ENCODE measurements at regions not wholly inside any gene's neighbourhood (a gene's known extent, or its start where the extent isn't known, plus 50 kb on each side); places are given as distances from the start of the nearest gene placed in this dataset.
A peak's percentile ranks its signal among the peaks of the same experiment; 100 is the strongest.

DNA sequence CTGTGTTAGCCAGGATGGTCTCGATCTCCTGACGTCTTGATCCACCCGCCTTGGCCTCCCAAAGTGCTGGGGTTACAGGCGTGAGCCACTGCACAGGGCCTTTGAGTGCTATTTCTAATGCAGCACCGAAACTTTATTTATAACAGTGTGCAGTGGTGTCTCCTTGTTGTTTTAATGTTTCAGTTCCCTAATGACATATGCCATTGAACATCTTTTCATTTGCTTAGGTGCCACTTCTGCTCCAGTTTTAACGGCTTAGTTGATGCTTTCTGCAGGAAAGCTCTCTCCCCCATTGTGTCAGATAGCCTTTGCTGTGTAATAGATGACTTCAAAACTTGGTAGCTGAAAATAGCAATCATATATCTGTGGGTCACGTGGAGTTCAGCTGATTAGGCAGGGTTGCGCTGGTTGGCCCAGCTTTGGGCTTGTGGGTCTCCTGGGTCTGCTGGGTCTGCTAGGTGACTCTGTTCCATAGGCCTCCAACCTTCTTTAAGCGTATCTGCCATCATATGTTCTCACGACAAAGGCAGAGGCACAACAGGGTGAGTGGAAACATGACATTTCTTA is 76.4 kb upstream of the SHISA3 start:
- H3K4me3 ChIP-seq (replicated peaks in 1 of 3): no peak overlapping the region
- TF ChIP-seq POLR2A (IDR thresholded peaks at IDR 0.05) (no peak), CTCF (IDR thresholded peaks at IDR 0.05) (no peak)
- H3K27ac ChIP-seq: no peak overlapping the region
- DNase-seq: no peak
- H3K36me3 ChIP-seq: no peaks in the 10 kb centered on the region
- WGBS, 2 donors: 78 to 83% methylated on average over 10 of the region's 10 CpGs
- H3K4me1 ChIP-seq: no peaks in the 10 kb centered on the region
- intact Hi-C loops (cut with DNase I): no loop called here
- no peaks in the 10 kb centered on the region for H3K9me3 ChIP-seq
- no peaks in the 10 kb centered on the region for H3K27me3 ChIP-seq

DNA sequence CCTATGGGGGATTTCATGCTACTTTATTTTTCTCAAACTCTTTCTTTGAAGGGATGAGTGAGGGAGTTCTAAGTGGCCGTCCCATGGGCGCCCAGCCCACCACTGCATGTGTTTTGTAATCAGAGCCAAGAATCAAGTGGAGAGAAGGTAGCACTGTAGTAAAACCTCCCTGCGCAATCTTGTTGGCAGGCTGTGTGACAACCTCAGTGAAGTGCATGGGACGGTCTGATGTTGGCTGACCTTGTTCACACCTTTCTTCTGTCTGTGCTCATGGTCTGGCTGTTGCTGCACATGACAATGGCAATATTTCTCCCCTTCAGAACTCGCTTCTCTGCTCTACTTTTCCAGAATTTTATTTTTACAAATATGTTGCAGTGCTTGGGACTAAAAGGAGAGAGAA is 71.2 kb upstream of the SHISA3 start:
- 46 to 49% methylated on average over 5 of the region's 5 CpGs for WGBS, 2 donors
- TF ChIP-seq POLR2A (IDR thresholded peaks at IDR 0.05): no peak
- TF ChIP-seq CTCF (IDR thresholded peaks at IDR 0.05): no peak
- no peaks in the 10 kb centered on the region for H3K36me3 ChIP-seq
- no peak overlapping the region for H3K4me3 ChIP-seq (replicated peaks in 1 of 3)
- H3K4me1 ChIP-seq: no peaks in the 10 kb centered on the region
- DNase-seq: peak; percentile 12 to 25
- H3K27me3 ChIP-seq: no peaks in the 10 kb centered on the region
- intact Hi-C loops (cut with DNase I): no loop called here
- H3K9me3 ChIP-seq: no peaks in the 10 kb centered on the region
- no peak overlapping the region for H3K27ac ChIP-seq

DNA sequence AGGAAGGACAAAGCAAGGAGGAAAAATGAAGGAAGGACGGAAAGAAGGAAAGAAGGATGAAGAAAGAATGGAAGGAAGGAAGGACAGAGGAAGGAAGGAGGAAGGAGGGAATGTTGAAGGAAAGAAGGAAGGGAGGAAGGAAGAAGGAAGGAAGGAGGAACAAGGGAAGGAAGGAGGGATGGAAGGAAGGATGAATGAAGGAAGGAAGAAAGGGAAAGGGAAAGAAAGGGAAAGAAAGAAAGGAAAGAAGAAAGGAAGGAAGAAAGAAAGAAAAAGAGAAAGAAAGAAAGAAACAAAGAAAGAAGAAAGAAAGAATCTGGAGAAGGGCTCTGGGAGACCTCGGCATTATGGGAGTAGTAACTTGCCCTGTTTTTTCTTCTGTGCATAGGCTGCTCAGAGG is 70.8 kb upstream of the SHISA3 start:
- DNase-seq: no peak
- TF ChIP-seq POLR2A (IDR thresholded peaks at IDR 0.05) (no peak), CTCF (IDR thresholded peaks at IDR 0.05) (no peak)
- no peaks in the 10 kb centered on the region for H3K4me1 ChIP-seq
- WGBS, 2 donors: 88 to 90% methylated on average over 2 of the region's 2 CpGs
- H3K27ac ChIP-seq: no peak overlapping the region
- intact Hi-C loops (cut with DNase I): no loop called here
- no peaks in the 10 kb centered on the region for H3K9me3 ChIP-seq
- no peaks in the 10 kb centered on the region for H3K27me3 ChIP-seq
- H3K36me3 ChIP-seq: no peaks in the 10 kb centered on the region
- H3K4me3 ChIP-seq (replicated peaks in 1 of 3): no peak overlapping the region

GRCh38 chr4:42327323-42327722 is 70.0 kb upstream of the SHISA3 start:
- no peak for TF ChIP-seq CTCF (IDR thresholded peaks at IDR 0.05)
- TF ChIP-seq POLR2A (IDR thresholded peaks at IDR 0.05): no peak
- Histone ChIP-seq H3K27ac (no peak overlapping the region), H3K4me3 (replicated peaks in 1 of 3) (no peak overlapping the region), H3K36me3 (no peaks in the 10 kb centered on the region), H3K9me3 (no peaks in the 10 kb centered on the region), H3K27me3 (no peaks in the 10 kb centered on the region), H3K4me1 (no peaks in the 10 kb centered on the region)
- WGBS, 2 donors: 72 to 90% methylated on average over 2 to 4 of the region's 4 CpGs
- intact Hi-C loops (cut with DNase I): no loop called here
- DNase-seq: no peak

DNA sequence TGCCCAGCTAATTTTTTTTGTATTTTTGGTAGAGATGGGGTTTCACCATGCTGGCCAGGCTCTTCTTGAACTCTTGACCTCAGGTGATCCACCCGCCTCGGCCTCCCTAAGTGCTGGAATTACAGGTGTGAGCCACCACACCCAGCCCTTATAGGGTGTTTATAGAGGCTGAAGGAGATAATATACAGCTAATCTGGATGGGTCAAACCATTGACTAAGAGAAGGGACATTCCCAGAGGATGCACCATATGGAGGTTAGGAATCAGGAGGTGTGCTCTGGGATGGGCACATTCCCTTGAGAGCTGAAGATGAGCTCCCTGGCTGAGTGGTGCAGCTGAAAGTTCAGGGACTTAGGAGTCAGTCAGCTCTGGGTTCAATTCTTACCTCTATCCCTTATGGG is 68.3 kb upstream of the SHISA3 start:
- Histone ChIP-seq H3K9me3 (no peaks in the 10 kb centered on the region), H3K27me3 (no peaks in the 10 kb centered on the region), H3K4me3 (replicated peaks in 1 of 3) (no peak overlapping the region), H3K27ac (no peak overlapping the region), H3K4me1 (no peaks in the 10 kb centered on the region), H3K36me3 (no peaks in the 10 kb centered on the region)
- TF ChIP-seq CTCF (IDR thresholded peaks at IDR 0.05) (no peak), POLR2A (IDR thresholded peaks at IDR 0.05) (no peak)
- WGBS, 2 donors: 95 to 97% methylated on average over 2 of the region's 2 CpGs
- intact Hi-C loops (cut with DNase I): no loop called here
- DNase-seq: no peak
